Neuronal stem cell (in vitro differentiated cells): ENCODE measurements at regions not wholly inside any gene's neighbourhood (a gene's known extent, or its start where the extent isn't known, plus 50 kb on each side); places are given as distances from the start of the nearest gene placed in this dataset.
"Not testable (repeated sequence)": the region's sequence is repeated elsewhere in the genome, so short reads cannot be mapped to it uniquely, and the experiment has no call there.

Experiments
- DNase-seq: peaks from one replicate; pipeline ENCODE4 v3.0.0-alpha.2; 2013; ENCODE audit warnings: low spot score
- H2AFZ ChIP-seq: one replicate; pipeline ENCODE4 v1.6.1; 2013; ENCODE audit warnings: mild to moderate bottlenecking, low read length, inconsistent platforms
- H2AK5ac ChIP-seq: 2 replicates; pipeline ENCODE4 v1.6.1; 2013; ENCODE audit warnings: low read depth, mild to moderate bottlenecking, inconsistent platforms, low read length, moderate library complexity, mixed read lengths
- H2BK120ac ChIP-seq: 2 replicates; pipeline ENCODE4 v1.6.1; 2013; ENCODE audit warnings: low read depth, mild to moderate bottlenecking, inconsistent platforms, low read length, moderate library complexity, mixed read lengths
- H2BK12ac ChIP-seq: one replicate; pipeline ENCODE4 v1.6.1; 2013; ENCODE audit warnings: low read length, inconsistent platforms
- H2BK15ac ChIP-seq: 2 replicates; pipeline ENCODE4 v1.6.1; 2013; ENCODE audit warnings: mild to moderate bottlenecking, low read length, inconsistent platforms, mixed read lengths
- H2BK5ac ChIP-seq: one replicate; pipeline ENCODE4 v1.6.1; 2013; ENCODE audit warnings: inconsistent platforms, mild to moderate bottlenecking, low read length, moderate library complexity
- H3K14ac ChIP-seq: one replicate; pipeline ENCODE4 v1.6.1; 2013; ENCODE audit warnings: low read length, inconsistent platforms
- H3K18ac ChIP-seq: 2 replicates; pipeline ENCODE4 v1.6.1; 2013; ENCODE audit warnings: low read length, inconsistent platforms
- H3K23ac ChIP-seq: 2 replicates; pipeline ENCODE4 v1.6.1; 2013; ENCODE audit warnings: low read depth, mild to moderate bottlenecking, mixed read lengths, low read length, inconsistent platforms; ENCODE audit not compliant: poor library complexity
- H3K27ac ChIP-seq: replicated peaks from 3 replicates; pipeline ENCODE4 v1.5.1; 2013; ENCODE audit warnings: low read length, inconsistent platforms
- H3K27me3 ChIP-seq, 3 experiments: 2 replicates each; pipeline ENCODE4 v1.6.1; 2013; ENCODE audit warnings: low read length in 3 of 3, mild to moderate bottlenecking in 2 of 3, inconsistent platforms in 1 of 3, low read depth in 1 of 3, mixed read lengths in 1 of 3, moderate library complexity in 1 of 3; ENCODE audit not compliant: control insufficient read depth in 3 of 3, insufficient read depth in 3 of 3
- H3K36me3 ChIP-seq, 2 donors: replicated peaks in 1 of 2; 2 replicates each; pipeline ENCODE4 v1.6.1; 2013; ENCODE audit warnings: low read length in 2 of 2; ENCODE audit not compliant: control insufficient read depth in 2 of 2, insufficient read depth in 2 of 2
- H3K4ac ChIP-seq: 2 replicates; pipeline ENCODE4 v1.6.1; 2013; ENCODE audit warnings: inconsistent platforms, mild to moderate bottlenecking, low read length, moderate library complexity
- H3K4me1 ChIP-seq, 2 donors: 1 replicate in 1 of 2; 2 replicates in 1 of 2; pipeline ENCODE4 v1.6.1; 2013; ENCODE audit warnings: low read length in 2 of 2, low read depth in 1 of 2; ENCODE audit not compliant: control insufficient read depth in 2 of 2, insufficient read depth in 1 of 2
- H3K4me2 ChIP-seq: one replicate; pipeline ENCODE4 v1.6.1; 2013; ENCODE audit warnings: mild to moderate bottlenecking, low read length, inconsistent platforms; ENCODE audit not compliant: insufficient read depth, poor library complexity, severe bottlenecking
- H3K4me3 ChIP-seq, 2 donors: 2 replicates each; pipeline ENCODE4 v1.5.1; 2013; ENCODE audit warnings: low read length in 2 of 2, mild to moderate bottlenecking in 2 of 2, inconsistent platforms in 1 of 2, moderate library complexity in 1 of 2
- H3K79me1 ChIP-seq: one replicate; pipeline ENCODE4 v1.6.1; 2013; ENCODE audit warnings: low read depth, mild to moderate bottlenecking, inconsistent platforms, low read length, moderate library complexity
- H3K9ac ChIP-seq: one replicate; pipeline ENCODE4 v1.6.1; 2013; ENCODE audit warnings: mild to moderate bottlenecking, low read depth, low read length, inconsistent platforms; ENCODE audit not compliant: poor library complexity
- H3K9me3 ChIP-seq, 2 donors: replicated peaks in 1 of 2; 2 replicates each; pipeline versions ENCODE3 to v1.6.1; 2013; ENCODE audit warnings: low read length in 2 of 2, mild to moderate bottlenecking in 2 of 2, inconsistent platforms in 1 of 2, low read depth in 1 of 2, mixed read lengths in 1 of 2, moderate library complexity in 1 of 2; ENCODE audit not compliant: control insufficient read depth in 2 of 2, insufficient read depth in 1 of 2
- H4K8ac ChIP-seq: one replicate; pipeline ENCODE4 v1.6.1; 2013; ENCODE audit warnings: low read depth, mild to moderate bottlenecking, inconsistent platforms, low read length, moderate library complexity
- H4K91ac ChIP-seq: one replicate; pipeline ENCODE4 v1.6.1; 2013; ENCODE audit warnings: low read length, low read depth, mild to moderate bottlenecking, inconsistent platforms; ENCODE audit not compliant: poor library complexity
- WGBS, 2 donors: extraction: QIAGEN DNeasy Blood & Tissue Kit; methylation state at CpG; one replicate each; pipeline ENCODE4 v1.1.7; 2013; ENCODE audit warnings: missing lambda C conversion rate in 2 of 2, mixed read lengths in 1 of 2; ENCODE audit not compliant: insufficient read length in 2 of 2, insufficient replicate concordance in 1 of 2; ENCODE audit errors: extremely low coverage in 2 of 2; 5-methylcytosine and 5-hydroxymethylcytosine counted together

- DNase-seq, H3K36me3 ChIP-seq, H3K4me3 ChIP-seq, H2BK12ac ChIP-seq, H3K9ac ChIP-seq, H2BK5ac ChIP-seq, H4K91ac ChIP-seq, H2AFZ ChIP-seq, H4K8ac ChIP-seq, H2BK15ac ChIP-seq, H3K9me3 ChIP-seq, H2BK120ac ChIP-seq, H3K18ac ChIP-seq, H3K27ac ChIP-seq, H3K23ac ChIP-seq, H3K4me1 ChIP-seq, H3K4ac ChIP-seq, H3K4me2 ChIP-seq, H2AK5ac ChIP-seq, H3K79me1 ChIP-seq, H3K14ac ChIP-seq, H3K27me3 ChIP-seq: not testable (repeated sequence)
- WGBS, 2 donors: no CpG with 5 or more reads among the region's 2 CpGs
Measured at GRCh38 chr1:149665528-149665927, 81.9 kb downstream of the PPIAL4C start.

GRCh38 chr1:149673231-149673909 lies 89.7 kb downstream of the PPIAL4C start:
- WGBS, 2 donors: no CpG with 5 or more reads among the region's 4 CpGs
- H2BK120ac ChIP-seq, H2BK12ac ChIP-seq, H3K14ac ChIP-seq, H2BK5ac ChIP-seq, H3K4me3 ChIP-seq, H3K79me1 ChIP-seq, H3K9ac ChIP-seq, H4K91ac ChIP-seq, H3K27me3 ChIP-seq, DNase-seq, H3K4ac ChIP-seq, H3K23ac ChIP-seq, H3K9me3 ChIP-seq, H3K36me3 ChIP-seq, H2BK15ac ChIP-seq, H3K4me2 ChIP-seq, H4K8ac ChIP-seq, H3K18ac ChIP-seq, H3K27ac ChIP-seq, H3K4me1 ChIP-seq, H2AK5ac ChIP-seq, H2AFZ ChIP-seq: not testable (repeated sequence)

GRCh38 chr1:149674921-149675320 lies 91.3 kb downstream of the PPIAL4C start:
- not testable (repeated sequence) for H2BK15ac ChIP-seq, H3K36me3 ChIP-seq, H3K4me3 ChIP-seq, H2AK5ac ChIP-seq, H2AFZ ChIP-seq, H3K4me2 ChIP-seq, H3K27ac ChIP-seq, H3K9me3 ChIP-seq, H3K18ac ChIP-seq, DNase-seq, H4K8ac ChIP-seq, H4K91ac ChIP-seq, H3K23ac ChIP-seq, H3K14ac ChIP-seq, H3K27me3 ChIP-seq, H2BK120ac ChIP-seq, H3K4me1 ChIP-seq, H2BK5ac ChIP-seq, H3K9ac ChIP-seq, H2BK12ac ChIP-seq, H3K79me1 ChIP-seq, H3K4ac ChIP-seq
- no CpG with 5 or more reads among the region's 23 CpGs for WGBS, 2 donors

- not testable (repeated sequence) for H2BK5ac ChIP-seq, H3K27me3 ChIP-seq, H3K4me2 ChIP-seq, H3K9ac ChIP-seq, H2BK15ac ChIP-seq, H3K4me3 ChIP-seq, H2BK120ac ChIP-seq, H3K14ac ChIP-seq, H3K9me3 ChIP-seq, H3K79me1 ChIP-seq, H4K91ac ChIP-seq, H2AFZ ChIP-seq, H3K27ac ChIP-seq, H3K4ac ChIP-seq, DNase-seq, H3K23ac ChIP-seq, H3K36me3 ChIP-seq, H2AK5ac ChIP-seq, H2BK12ac ChIP-seq, H3K18ac ChIP-seq, H3K4me1 ChIP-seq, H4K8ac ChIP-seq
- no CpG with 5 or more reads among the region's 5 CpGs for WGBS, 2 donors
Measured at GRCh38 chr1:149677359-149677758, 93.7 kb downstream of the PPIAL4C start.
